ENCODE measurements at regions not wholly inside any gene's neighbourhood (a gene's known extent, or its start where the extent isn't known, plus 50 kb on each side); places are given as distances from the start of the nearest gene placed in this dataset.

GRCh38 chr3:150067561-150067960 is 96.9 kb upstream of the PFN2 start (continued):
- TF ChIP-seq RXRA (IDR thresholded peaks at IDR 0.05; ENCODE audit: insufficient read depth, low read depth, low read length): no peak
- no peak for TF ChIP-seq YY1 (IDR thresholded peaks at IDR 0.05; ENCODE audit: low read depth, low read length)
- no peak for TF ChIP-seq CBX8 (IDR thresholded peaks at IDR 0.05; ENCODE audit: borderline replicate concordance, low read depth, low read length)
- no peak for TF ChIP-seq ASH2L (IDR thresholded peaks at IDR 0.05; ENCODE audit: low read length)
- TF ChIP-seq TBP (IDR thresholded peaks at IDR 0.05; ENCODE audit: low read depth, low read length): no peak
